ENCODE measurements at regions not wholly inside any gene's neighbourhood (a gene's known extent, or its start where the extent isn't known, plus 50 kb on each side); places are given as distances from the start of the nearest gene placed in this dataset.

DNA sequence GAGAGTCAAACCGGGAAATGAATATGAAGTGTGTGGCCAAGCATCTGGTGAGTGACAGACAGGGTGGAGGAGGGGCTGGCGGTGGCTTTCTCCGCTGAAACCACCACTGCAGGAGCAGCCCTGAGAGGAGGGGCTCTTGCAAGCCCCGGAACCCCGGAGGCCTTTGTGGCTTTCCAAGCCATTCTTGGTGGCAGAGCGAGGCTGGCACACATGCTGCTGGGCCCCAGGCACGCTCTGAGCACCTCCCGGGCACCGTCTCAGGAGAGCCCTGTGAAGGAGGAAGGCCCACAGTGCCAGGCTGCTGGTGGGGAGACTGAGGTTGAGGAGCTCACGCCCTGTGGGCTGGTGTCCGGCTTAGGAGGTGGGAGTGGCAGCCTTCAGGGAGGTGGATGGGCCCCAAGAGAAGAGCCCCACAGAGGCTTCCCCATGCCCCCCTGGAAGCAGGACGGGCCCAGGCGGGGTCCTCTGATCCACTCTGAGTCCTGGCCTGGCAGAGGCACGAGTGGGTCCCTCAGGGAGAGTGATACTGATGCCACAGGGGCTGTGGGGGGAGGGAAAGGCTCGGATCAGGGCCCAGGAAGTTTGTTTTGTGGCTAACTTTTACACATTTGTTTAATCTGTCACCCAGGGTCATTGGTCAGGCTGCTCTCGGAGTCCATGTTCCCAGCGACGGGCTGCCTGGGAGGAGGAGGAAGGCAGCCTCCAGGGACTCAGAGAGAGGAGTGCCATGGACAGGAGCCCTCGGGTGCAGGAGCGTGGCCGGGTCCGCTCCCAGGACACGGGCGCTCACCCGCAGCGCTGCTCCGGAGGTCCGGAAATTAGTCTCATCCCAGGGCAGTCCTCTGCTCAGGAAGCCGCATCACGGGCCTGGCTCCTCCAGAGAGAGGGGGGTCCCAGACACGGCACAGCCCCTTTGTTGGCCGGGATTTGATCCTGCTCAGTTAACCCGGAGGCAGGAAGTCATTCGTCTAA is 170.7 kb downstream of the ERMARD start:
- intact Hi-C loops (cut with DNase I): no loop called here
- DNase-seq: no peak

DNA sequence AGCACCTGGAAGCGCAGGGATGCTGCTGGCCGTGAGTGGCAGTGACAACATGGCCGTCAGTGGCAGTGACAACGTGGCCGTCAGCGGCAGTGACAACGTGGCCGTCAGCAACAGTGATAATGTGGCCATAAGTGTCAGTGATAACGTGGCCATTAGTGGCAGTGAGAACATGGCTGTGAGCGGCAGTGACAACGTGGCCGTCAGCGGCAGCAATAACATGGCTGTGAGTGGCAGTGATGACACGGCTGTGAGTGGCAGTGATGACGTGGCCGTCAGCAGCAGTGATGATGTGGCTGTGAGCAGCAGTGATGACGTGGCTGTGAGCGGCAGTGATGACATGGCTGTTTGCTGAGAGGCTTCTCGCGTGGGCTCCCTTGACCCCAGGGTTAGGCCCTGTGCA is 169.8 kb downstream of the ERMARD start:
- no peak overlapping the region for H3K4me3 ChIP-seq
- H3K36me3 ChIP-seq: no peaks in the 10 kb centered on the region
- H3K9me3 ChIP-seq: no peaks in the 10 kb centered on the region
- 90% methylated on average over 12 to 20 of the region's 20 CpGs for WGBS, 2 donors
- no peaks in the 10 kb centered on the region for H3K4me1 ChIP-seq
- no peak for DNase-seq
- H3K27ac ChIP-seq: no peak overlapping the region
- intact Hi-C loops (cut with DNase I): no loop called here
- TF ChIP-seq POLR2A (IDR thresholded peaks at IDR 0.05): no peak
- TF ChIP-seq, protein P1, sequence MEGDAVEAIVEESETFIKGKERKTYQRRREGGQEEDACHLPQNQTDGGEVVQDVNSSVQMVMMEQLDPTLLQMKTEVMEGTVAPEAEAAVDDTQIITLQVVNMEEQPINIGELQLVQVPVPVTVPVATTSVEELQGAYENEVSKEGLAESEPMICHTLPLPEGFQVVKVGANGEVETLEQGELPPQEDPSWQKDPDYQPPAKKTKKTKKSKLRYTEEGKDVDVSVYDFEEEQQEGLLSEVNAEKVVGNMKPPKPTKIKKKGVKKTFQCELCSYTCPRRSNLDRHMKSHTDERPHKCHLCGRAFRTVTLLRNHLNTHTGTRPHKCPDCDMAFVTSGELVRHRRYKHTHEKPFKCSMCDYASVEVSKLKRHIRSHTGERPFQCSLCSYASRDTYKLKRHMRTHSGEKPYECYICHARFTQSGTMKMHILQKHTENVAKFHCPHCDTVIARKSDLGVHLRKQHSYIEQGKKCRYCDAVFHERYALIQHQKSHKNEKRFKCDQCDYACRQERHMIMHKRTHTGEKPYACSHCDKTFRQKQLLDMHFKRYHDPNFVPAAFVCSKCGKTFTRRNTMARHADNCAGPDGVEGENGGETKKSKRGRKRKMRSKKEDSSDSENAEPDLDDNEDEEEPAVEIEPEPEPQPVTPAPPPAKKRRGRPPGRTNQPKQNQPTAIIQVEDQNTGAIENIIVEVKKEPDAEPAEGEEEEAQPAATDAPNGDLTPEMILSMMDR (IDR thresholded peaks at IDR 0.05): no peak
- peaks cover 0 to 7% (median 0%) of the 10 kb centered on the region in 4 donors for H3K27me3 ChIP-seq

More for the DNA sequence above, 170.7 kb downstream of the ERMARD start:
- TF ChIP-seq POLR2A (IDR thresholded peaks at IDR 0.05): no peak
- TF ChIP-seq, protein P1 (IDR thresholded peaks at IDR 0.05): no peak
- 60 to 61% methylated on average over 6 to 8 of the region's 34 CpGs for WGBS, 2 donors
- Histone ChIP-seq H3K4me1 (no peaks in the 10 kb centered on the region), H3K27me3 (peaks cover 0 to 13% (median 0%) of the 10 kb centered on the region in 4 donors), H3K4me3 (no peak overlapping the region), H3K9me3 (no peaks in the 10 kb centered on the region), H3K36me3 (no peaks in the 10 kb centered on the region), H3K27ac (no peak overlapping the region)

DNA sequence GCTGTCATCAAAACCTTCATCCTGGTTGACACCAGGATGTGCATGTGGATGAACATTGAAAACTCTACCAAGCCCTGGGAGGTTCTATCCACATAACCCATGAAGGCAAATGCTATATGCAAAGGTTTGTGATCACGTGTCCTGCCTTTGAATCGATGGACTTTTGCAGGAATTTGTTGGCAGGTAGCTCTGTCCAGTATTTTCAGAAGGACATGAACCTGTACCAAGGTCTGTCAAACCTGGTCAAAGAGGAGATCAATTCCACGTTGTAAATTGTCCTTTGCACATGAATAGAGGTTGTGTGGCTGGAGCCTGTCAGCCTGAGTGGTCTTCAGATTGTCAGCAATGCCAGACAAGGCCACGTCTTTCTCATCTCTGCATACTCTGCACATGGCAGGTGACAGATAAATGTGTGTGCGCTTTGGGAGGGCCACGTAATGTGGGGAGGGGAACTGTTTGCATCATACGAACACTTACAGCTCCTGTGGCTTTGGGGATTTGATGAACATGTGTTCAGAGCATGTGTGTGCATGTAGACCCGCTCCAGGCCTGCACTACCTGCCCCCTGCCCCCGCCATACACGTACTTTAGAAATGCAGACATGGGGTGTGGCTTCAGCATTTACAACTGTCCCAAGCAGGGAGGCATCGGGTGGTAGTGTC is 169.1 kb downstream of the ERMARD start:
- Histone ChIP-seq H3K9me3 (no peaks in the 10 kb centered on the region), H3K4me1 (no peaks in the 10 kb centered on the region), H3K27me3 (peaks cover 0 to 7% (median 0%) of the 10 kb centered on the region in 4 donors), H3K36me3 (no peaks in the 10 kb centered on the region), H3K4me3 (no peak overlapping the region), H3K27ac (no peak overlapping the region)
- WGBS, 2 donors: 66 to 81% methylated on average over 7 to 9 of the region's 11 CpGs
- intact Hi-C loops (cut with DNase I): no loop called here
- no peak for DNase-seq
- TF ChIP-seq, protein P1 (IDR thresholded peaks at IDR 0.05): no peak
- TF ChIP-seq POLR2A (IDR thresholded peaks at IDR 0.05): no peak

DNA sequence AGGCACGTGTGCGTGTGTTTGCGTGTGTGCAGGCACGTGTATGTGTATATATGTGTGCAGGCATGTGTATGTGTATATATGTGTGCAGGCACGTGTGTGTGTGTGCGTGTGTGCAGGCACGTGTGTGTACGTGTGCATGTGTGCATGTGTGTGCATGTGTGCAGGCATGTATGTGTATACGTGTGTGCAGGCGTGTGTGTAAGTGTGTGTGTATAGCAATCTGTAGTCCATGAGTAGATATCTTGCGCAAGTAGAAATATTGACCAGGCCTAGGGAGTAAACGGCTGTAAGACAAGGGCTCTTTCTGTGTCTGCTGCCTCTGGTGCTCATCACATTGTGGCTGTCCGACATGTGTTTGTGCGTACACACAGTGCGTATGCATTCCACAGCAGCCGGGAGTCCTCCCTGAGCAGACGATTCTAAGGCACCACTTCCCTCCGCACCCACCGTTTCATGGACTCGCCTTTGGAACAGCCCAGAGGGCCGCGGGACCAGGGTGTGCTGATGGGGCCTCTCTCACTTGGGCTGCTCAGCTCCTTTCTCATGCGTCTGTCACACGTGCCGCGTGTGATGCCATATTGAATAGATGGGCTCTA is 167.6 kb downstream of the ERMARD start:
- intact Hi-C loops (cut with DNase I): no loop called here
- Histone ChIP-seq H3K27ac (no peak overlapping the region), H3K27me3 (peaks cover 0 to 7% (median 0%) of the 10 kb centered on the region in 4 donors), H3K9me3 (no peaks in the 10 kb centered on the region), H3K36me3 (no peaks in the 10 kb centered on the region), H3K4me3 (no peak overlapping the region), H3K4me1 (no peaks in the 10 kb centered on the region)
- TF ChIP-seq, protein P1 (IDR thresholded peaks at IDR 0.05): no peak
- TF ChIP-seq POLR2A (IDR thresholded peaks at IDR 0.05): no peak
- DNase-seq: no peak
- 81 to 86% methylated on average over 21 to 25 of the region's 26 CpGs for WGBS, 2 donors
